ENCODE measurements at regions not wholly inside any gene's neighbourhood (a gene's known extent, or its start where the extent isn't known, plus 50 kb on each side); places are given as distances from the start of the nearest gene placed in this dataset.
"Not testable (repeated sequence)": the region's sequence is repeated elsewhere in the genome, so short reads cannot be mapped to it uniquely, and the experiment has no call there.

GRCh38 chr6:27112974-27113373 is 134.5 kb upstream of the PRSS16 start:
- DNase-seq, result no peak

DNA sequence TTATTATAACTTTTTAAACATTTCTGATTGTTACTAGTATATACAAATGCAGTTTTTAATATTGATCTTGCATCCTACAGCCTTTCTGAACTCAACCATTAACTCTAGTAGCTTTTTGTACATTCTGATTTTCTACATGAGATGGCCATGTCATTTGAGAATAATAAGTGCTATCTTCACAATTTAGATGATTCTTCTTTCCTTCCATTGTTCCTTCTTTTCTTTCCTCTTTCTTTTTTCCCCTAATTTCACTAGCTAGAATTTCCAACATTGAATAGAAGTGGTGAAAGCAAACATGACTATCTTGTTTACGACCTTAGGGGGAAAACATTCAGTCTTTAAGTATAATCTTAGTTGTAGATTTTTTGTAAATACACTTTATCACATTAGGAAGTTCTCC is 128.2 kb upstream of the PRSS16 start:
- DNase-seq, result no peak

DNA sequence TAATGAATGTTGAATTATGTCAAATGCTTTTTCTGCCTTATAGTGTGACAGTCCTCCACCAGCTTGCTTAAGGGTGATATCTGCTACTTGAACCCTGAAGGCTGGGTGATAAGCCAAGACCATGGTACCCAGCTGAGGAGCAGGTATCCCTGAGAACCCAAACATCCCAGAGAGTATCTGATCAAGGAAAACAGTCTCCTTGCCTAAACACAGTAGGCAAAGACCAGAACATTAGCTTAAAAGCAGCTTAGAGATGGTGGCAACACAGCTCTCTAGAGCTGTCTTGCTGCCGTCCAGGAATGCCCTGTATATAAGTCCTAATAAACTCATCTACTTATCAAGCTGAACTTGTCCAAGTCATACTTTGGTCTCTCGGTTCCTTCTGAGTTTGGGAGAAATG is 127.7 kb upstream of the PRSS16 start:
- no peak for DNase-seq

DNA sequence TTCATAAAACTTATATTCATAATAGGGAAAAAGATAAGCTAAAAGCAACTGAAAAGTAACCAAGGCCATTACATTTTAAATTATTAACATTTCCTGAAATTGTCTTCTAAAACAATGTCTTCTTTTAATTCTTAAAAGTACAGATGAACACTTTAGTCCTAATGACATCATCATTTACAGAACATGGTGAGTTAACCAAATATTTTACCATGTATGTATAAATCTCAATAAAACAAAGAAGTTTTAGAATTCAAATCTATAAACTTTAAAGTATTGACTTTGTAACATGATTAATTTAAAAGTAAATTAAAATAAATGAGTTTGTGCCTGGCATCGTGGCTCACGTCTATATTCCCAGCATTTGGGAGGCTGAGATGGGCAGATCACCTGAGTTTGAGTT is 125.9 kb upstream of the PRSS16 start:
- no peak for DNase-seq

DNA sequence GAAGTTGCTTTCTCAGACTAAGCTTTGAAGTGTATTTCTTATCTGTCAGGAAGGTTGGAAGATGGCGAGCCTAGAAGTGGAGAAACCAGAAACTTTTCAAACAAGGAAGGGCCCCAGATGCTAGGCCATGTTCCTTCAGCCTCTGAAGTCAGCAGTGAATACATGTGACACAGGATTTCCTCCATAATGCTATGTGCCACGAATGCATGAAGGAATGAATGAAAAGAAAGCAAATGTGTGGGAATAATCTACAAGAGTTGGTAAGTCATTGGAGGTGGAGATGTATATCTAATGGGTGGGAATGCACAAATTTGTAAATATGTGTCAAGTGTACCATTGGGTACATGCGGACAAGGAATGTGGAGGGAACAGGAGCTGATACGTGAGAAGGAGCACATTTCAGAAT is 123.2 kb upstream of the PRSS16 start:
- DNase-seq, result no peak

DNA sequence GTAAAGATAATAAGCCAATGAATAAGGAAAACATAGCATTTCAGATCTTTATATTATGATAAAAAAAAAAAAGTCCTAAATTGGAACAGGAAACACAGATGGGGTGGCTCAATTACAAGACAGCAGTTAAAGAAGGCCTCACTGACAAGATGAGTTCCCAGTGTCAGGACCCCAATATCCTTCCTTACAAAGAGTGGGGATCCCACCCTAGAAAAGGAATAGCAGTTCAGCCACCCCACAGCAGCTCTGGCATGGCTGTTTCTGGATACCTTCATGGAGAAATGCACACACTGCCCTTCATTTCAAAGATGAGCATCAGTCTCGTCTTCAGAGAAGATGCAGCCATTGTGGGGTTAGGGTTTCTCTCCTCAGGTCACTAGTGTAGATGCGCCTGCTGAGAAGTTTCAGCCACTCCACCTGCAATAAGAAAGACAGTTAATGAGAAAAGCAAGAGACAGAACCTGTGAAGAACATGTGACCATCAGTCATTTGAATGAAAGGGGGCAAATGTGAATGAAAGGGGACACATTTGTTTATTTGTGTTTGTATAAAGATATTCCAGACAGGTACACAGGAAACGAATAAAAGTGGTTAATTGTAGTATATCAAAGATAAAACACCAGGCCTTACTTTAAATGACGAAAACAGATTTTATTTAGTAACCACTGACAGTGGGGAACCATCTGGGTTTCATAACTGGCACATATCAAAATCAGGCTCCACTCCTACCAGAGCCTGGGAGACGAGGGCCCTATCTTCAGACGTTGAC is 121.3 kb upstream of the PRSS16 start:
- DNase-seq, result no peak

DNA sequence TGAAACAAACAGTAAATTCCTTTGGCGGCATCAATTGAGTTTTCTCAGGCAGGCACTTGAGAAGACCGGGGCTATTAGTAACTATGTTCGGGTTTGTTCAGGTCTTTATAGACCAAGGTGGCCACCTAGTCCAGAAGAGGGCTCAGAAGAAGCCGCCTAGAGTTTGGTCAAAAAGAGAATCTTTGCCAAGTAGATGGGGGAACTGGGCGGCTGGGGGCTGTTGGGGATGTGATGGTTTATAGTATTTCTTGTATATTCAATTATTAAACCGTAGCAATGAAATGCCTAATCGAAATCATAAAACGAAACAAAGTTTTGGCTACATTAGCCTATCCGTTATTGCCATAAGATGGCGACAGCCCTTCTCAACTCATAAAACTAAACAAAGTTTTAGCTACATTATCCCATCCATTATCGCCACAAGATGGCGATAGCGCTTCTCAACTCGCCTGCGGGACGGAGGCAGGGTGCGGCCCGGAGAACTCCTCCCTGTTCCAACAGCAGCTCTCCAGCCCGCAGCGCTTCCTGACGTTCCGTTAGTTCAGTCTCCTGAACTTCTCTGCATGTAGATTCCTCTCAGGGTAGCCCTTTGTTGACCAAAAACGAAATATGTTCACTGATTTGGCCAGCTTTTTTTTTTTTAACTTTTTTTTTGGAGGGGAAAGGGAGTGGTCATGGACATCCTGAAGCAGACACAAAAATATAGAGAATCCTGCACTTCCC is 120.5 kb upstream of the PRSS16 start:
- DNase-seq, result peak; percentile 33 to 92

GRCh38 chr6:27127874-27128273 is 119.6 kb upstream of the PRSS16 start:
- not testable (repeated sequence) for DNase-seq

GRCh38 chr6:27128311-27129094 is 119.0 kb upstream of the PRSS16 start:
- peak in 1 of 2 donors; percentile 22 for DNase-seq

- no peak for DNase-seq
Observed at GRCh38 chr6:27129095-27129815, 118.2 kb upstream of the PRSS16 start.

DNA sequence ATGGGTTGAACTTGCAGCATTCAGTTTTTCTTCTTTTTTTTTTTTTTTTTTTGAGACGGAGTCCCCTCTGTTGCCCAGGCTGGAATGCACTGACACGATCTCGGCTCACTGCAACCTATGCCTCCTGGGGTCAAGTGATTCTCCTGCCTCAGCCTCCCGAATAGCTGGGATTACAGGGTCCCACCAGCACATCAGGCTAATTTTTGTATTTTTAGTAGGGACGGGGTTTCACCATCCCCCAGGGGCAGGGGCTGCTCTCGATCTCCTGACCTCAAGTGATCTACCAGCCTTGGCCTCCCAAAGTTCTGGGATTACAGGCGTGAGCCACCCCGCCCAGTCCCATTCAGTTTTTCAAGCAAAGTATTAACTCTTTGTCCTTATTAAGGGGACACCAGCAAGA is 117.6 kb upstream of the PRSS16 start:
- DNase-seq, result no peak

DNA sequence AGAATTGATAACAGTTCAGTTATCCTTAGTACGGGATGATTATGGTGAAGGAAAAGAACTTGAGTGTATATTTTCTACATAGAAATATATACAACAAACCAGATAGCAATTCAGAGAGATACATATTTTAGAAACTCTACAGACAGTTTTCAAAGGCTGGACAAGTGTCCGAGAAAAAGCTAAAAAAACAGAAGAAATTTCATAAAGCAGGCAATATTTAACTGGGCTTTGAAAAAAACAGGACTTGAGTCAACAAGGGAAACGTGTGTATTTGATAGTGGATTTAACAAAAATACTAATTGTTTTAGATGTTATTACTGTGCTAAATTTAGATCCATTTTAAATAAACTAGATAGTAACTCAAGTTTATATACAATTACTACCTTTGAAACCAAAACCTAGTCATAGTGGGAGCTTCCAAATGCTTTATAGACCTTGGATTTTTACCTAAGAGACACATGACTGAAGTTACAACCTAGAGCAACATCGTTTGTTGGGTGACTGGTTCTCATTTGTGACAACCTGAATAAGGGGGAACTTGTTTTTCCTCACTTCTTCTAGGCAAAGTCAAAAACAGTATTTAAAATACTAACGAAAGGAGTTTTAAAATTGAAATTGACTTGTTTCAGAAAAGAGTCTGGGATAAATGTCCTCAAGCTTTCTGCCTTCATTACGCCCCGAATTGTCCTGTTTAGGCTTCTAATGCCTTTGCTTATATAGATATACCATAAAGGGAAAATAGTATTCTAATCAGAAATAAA is 116.7 kb upstream of the PRSS16 start:
- no peak for DNase-seq

DNA sequence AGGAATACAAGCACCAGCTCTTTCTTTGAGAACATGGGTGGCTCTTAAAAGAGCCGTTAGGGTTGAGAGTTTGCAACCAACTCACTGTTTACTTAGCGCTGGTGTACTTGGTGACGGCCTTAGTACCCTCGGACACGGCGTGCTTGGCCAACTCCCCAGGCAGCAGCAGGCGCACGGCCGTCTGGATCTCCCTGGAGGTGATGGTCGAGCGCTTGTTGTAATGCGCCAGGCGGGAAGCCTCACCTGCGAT is 115.3 kb upstream of the PRSS16 start:
- DNase-seq, result not testable (repeated sequence)

- peak; percentile 88 to 99 for DNase-seq
Observed at GRCh38 chr6:27132532-27133280, 114.8 kb upstream of the PRSS16 start.

GRCh38 chr6:27133281-27134227 is 113.9 kb upstream of the PRSS16 start:
- peak; percentile 43 to 49 for DNase-seq

GRCh38 chr6:27135087-27135657 is 112.3 kb upstream of the PRSS16 start:
- no peak for DNase-seq

- DNase-seq, result no peak
Observed at GRCh38 chr6:27136077-27136644, 111.3 kb upstream of the PRSS16 start.

- no peak for DNase-seq
Observed at GRCh38 chr6:27136978-27137814, 110.3 kb upstream of the PRSS16 start.

DNA sequence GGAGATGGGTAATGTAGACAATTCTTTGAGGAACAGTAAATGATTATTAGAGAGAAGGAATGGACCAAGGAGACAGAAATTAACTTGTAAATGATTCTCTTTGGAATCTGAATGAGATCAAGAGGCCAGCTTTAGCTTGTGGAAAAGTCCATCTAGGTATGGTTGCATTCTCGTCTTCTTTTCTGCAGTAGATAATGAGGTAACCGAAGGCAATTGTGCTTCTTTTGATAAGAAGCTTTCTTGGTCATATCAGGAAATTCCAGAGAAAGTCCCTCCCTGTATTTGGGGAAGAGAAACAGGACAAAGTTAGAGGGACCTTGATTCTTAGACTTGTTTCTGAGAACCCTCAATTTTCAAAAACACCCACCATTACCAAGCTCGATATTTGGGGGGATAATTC is 109.1 kb upstream of the PRSS16 start:
- no peak for DNase-seq
